ENCODE measurements at regions not wholly inside any gene's neighbourhood (a gene's known extent, or its start where the extent isn't known, plus 50 kb on each side); places are given as distances from the start of the nearest gene placed in this dataset.

DNA sequence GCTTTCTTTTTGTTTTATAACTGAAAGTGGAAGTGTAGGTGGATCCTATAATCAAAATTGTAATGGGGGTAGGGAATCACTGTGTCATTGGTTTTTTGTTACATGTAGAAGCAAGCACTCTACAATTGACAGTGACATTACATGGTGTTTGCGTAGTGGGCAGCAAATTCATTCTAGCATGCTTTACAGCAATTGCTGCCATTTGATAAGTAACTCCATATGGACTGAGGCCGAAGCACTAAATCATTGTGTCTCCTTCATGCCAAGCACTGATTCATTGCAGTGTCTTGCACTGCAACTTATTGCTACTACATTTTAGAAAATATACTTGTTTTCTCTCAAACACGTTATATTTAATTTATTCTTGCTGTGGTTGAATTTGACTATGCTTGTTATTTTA lies 933.9 kb downstream of the NSUN3 start (continued):
- TF ChIP-seq, protein P1, sequence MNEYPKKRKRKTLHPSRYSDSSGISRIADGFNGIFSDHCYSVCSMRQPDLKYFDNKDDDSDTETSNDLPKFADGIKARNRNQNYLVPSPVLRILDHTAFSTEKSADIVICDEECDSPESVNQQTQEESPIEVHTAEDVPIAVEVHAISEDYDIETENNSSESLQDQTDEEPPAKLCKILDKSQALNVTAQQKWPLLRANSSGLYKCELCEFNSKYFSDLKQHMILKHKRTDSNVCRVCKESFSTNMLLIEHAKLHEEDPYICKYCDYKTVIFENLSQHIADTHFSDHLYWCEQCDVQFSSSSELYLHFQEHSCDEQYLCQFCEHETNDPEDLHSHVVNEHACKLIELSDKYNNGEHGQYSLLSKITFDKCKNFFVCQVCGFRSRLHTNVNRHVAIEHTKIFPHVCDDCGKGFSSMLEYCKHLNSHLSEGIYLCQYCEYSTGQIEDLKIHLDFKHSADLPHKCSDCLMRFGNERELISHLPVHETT (tag by site-specific recombination; IDR thresholded peaks at IDR 0.05): no peak
- no peak for TF ChIP-seq SALL2 (tag by site-specific recombination; IDR thresholded peaks at IDR 0.05; ENCODE audit: borderline replicate concordance)
- TF ChIP-seq, protein P2, sequence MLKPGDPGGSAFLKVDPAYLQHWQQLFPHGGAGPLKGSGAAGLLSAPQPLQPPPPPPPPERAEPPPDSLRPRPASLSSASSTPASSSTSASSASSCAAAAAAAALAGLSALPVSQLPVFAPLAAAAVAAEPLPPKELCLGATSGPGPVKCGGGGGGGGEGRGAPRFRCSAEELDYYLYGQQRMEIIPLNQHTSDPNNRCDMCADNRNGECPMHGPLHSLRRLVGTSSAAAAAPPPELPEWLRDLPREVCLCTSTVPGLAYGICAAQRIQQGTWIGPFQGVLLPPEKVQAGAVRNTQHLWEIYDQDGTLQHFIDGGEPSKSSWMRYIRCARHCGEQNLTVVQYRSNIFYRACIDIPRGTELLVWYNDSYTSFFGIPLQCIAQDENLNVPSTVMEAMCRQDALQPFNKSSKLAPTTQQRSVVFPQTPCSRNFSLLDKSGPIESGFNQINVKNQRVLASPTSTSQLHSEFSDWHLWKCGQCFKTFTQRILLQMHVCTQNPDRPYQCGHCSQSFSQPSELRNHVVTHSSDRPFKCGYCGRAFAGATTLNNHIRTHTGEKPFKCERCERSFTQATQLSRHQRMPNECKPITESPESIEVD (tag by site-specific recombination; IDR thresholded peaks at IDR 0.05): no peak
- no peak for TF ChIP-seq ZNF24 (tag by site-specific recombination; IDR thresholded peaks at IDR 0.05)
- TF ChIP-seq ZNF426 (tag by site-specific recombination; IDR thresholded peaks at IDR 0.05): no peak

DNA sequence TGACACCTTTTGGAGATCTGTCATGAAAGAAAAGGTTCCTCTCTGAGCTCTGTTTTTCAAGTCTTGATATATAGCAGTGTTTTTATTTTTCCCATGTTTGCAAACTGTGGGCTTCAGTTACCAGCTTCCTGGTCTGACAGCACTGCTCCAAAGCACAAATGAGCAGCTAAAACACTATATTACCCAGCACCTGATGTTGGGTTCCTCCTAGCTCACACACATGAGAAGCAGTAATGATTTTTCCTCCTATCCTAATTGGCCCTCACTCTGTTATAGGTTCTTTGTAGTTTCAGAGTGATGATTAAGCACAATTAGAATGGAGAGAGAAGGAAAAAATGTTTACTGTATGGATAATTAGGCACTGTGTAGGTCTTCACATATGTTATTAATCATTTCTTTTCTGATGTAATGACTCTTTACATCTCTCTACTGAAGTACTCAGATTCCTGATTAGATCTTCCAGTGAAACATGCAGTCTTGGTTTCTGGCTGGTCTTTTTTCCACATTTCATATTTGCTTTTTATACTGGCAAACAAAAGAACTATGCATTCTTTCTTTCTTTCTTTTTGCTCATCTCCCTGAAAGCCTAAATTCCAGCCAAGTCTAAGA lies 939.7 kb downstream of the NSUN3 start:
- TF ChIP-seq, protein P3, sequence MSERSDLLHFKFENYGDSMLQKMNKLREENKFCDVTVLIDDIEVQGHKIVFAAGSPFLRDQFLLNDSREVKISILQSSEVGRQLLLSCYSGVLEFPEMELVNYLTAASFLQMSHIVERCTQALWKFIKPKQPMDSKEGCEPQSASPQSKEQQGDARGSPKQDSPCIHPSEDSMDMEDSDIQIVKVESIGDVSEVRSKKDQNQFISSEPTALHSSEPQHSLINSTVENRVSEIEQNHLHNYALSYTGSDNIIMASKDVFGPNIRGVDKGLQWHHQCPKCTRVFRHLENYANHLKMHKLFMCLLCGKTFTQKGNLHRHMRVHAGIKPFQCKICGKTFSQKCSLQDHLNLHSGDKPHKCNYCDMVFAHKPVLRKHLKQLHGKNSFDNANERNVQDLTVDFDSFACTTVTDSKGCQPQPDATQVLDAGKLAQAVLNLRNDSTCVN (tag by site-specific recombination; optimal IDR thresholded peaks at IDR 0.05): no peak
- no peak for TF ChIP-seq OSR2 (tag by site-specific recombination; IDR thresholded peaks at IDR 0.05)
- TF ChIP-seq BCL11B (tag by site-specific recombination; IDR thresholded peaks at IDR 0.05; ENCODE audit: low read depth): no peak
- TF ChIP-seq, protein P4, sequence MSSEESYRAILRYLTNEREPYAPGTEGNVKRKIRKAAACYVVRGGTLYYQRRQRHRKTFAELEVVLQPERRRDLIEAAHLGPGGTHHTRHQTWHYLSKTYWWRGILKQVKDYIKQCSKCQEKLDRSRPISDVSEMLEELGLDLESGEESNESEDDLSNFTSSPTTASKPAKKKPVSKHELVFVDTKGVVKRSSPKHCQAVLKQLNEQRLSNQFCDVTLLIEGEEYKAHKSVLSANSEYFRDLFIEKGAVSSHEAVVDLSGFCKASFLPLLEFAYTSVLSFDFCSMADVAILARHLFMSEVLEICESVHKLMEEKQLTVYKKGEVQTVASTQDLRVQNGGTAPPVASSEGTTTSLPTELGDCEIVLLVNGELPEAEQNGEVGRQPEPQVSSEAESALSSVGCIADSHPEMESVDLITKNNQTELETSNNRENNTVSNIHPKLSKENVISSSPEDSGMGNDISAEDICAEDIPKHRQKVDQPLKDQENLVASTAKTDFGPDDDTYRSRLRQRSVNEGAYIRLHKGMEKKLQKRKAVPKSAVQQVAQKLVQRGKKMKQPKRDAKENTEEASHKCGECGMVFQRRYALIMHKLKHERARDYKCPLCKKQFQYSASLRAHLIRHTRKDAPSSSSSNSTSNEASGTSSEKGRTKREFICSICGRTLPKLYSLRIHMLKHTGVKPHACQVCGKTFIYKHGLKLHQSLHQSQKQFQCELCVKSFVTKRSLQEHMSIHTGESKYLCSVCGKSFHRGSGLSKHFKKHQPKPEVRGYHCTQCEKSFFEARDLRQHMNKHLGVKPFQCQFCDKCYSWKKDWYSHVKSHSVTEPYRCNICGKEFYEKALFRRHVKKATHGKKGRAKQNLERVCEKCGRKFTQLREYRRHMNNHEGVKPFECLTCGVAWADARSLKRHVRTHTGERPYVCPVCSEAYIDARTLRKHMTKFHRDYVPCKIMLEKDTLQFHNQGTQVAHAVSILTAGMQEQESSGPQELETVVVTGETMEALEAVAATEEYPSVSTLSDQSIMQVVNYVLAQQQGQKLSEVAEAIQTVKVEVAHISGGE (tag by site-specific recombination; conservative IDR thresholded peaks at IDR 0.05; ENCODE audit: low read depth): no peak
- no peak for TF ChIP-seq WT1 (tag by site-specific recombination; IDR thresholded peaks at IDR 0.05)
- no peak for TF ChIP-seq ZNF558 (tag by site-specific recombination; IDR thresholded peaks at IDR 0.05)
- TF ChIP-seq ZNF324 (tag by site-specific recombination; IDR thresholded peaks at IDR 0.05): no peak
- TF ChIP-seq IKZF3 (tag by site-specific recombination; IDR thresholded peaks at IDR 0.05): no peak
- no peak for TF ChIP-seq ZNF19 (tag by site-specific recombination; IDR thresholded peaks at IDR 0.05; ENCODE audit: low read depth)
- no peak for TF ChIP-seq ZNF132 (tag by site-specific recombination; IDR thresholded peaks at IDR 0.05; ENCODE audit: borderline replicate concordance)
- TF ChIP-seq ZNF624 (tag by site-specific recombination; IDR thresholded peaks at IDR 0.05): no peak
- no peak for TF ChIP-seq ZNF112 (tag by site-specific recombination; IDR thresholded peaks at IDR 0.05)
- no peak for TF ChIP-seq ZNF626 (tag by site-specific recombination; IDR thresholded peaks at IDR 0.05)
- TF ChIP-seq ZNF629 (tag by site-specific recombination; IDR thresholded peaks at IDR 0.05): no peak
- TF ChIP-seq ZNF292 (tag by site-specific recombination; IDR thresholded peaks at IDR 0.05; ENCODE audit: borderline replicate concordance, low read depth): no peak
- no peak for TF ChIP-seq MYNN (tag by site-specific recombination; IDR thresholded peaks at IDR 0.05; ENCODE audit: borderline replicate concordance)
- TF ChIP-seq, protein P5, sequence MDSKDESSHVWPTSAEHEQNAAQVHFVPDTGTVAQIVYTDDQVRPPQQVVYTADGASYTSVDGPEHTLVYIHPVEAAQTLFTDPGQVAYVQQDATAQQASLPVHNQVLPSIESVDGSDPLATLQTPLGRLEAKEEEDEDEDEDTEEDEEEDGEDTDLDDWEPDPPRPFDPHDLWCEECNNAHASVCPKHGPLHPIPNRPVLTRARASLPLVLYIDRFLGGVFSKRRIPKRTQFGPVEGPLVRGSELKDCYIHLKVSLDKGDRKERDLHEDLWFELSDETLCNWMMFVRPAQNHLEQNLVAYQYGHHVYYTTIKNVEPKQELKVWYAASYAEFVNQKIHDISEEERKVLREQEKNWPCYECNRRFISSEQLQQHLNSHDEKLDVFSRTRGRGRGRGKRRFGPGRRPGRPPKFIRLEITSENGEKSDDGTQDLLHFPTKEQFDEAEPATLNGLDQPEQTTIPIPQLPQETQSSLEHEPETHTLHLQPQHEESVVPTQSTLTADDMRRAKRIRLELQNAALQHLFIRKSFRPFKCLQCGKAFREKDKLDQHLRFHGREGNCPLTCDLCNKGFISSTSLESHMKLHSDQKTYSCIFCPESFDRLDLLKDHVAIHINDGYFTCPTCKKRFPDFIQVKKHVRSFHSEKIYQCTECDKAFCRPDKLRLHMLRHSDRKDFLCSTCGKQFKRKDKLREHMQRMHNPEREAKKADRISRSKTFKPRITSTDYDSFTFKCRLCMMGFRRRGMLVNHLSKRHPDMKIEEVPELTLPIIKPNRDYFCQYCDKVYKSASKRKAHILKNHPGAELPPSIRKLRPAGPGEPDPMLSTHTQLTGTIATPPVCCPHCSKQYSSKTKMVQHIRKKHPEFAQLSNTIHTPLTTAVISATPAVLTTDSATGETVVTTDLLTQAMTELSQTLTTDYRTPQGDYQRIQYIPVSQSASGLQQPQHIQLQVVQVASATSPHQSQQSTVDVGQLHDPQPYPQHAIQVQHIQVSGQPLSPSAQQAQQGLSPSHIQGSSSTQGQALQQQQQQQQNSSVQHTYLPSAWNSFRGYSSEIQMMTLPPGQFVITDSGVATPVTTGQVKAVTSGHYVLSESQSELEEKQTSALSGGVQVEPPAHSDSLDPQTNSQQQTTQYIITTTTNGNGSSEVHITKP (tag by site-specific recombination; IDR thresholded peaks at IDR 0.05): no peak
- TF ChIP-seq, protein P6, sequence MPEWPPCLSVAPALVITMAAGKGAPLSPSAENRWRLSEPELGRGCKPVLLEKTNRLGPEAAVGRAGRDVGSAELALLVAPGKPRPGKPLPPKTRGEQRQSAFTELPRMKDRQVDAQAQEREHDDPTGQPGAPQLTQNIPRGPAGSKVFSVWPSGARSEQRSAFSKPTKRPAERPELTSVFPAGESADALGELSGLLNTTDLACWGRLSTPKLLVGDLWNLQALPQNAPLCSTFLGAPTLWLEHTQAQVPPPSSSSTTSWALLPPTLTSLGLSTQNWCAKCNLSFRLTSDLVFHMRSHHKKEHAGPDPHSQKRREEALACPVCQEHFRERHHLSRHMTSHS (tag by site-specific recombination; IDR thresholded peaks at IDR 0.05): no peak
- no peak for TF ChIP-seq ZNF571 (tag by site-specific recombination; IDR thresholded peaks at IDR 0.05)
- H3K27ac ChIP-seq (ENCODE audit: extremely low read depth, low read depth, low read length): no peak overlapping the region
- CTCF ChIA-PET: no interaction called here
- no peaks in the 10 kb centered on the region for H3K4me1 ChIP-seq (ENCODE audit: control insufficient read depth, insufficient read depth, low read length)
- POLR2A ChIA-PET: no interaction called here
- no peak overlapping the region for H3K4me3 ChIP-seq (ENCODE audit: low read depth, low read length)
- no peaks in the 10 kb centered on the region for H3K9me3 ChIP-seq (ENCODE audit: control insufficient read depth, insufficient read depth, low read depth, low read length)
- H3K36me3 ChIP-seq (ENCODE audit: control insufficient read depth in 2 of 2, insufficient read depth in 1 of 2, low read length in 2 of 2): no peaks in the 10 kb centered on the region

Data from HEK293 (cell line).